ENCODE measurements at regions not wholly inside any gene's neighbourhood (a gene's known extent, or its start where the extent isn't known, plus 50 kb on each side); places are given as distances from the start of the nearest gene placed in this dataset.

DNA sequence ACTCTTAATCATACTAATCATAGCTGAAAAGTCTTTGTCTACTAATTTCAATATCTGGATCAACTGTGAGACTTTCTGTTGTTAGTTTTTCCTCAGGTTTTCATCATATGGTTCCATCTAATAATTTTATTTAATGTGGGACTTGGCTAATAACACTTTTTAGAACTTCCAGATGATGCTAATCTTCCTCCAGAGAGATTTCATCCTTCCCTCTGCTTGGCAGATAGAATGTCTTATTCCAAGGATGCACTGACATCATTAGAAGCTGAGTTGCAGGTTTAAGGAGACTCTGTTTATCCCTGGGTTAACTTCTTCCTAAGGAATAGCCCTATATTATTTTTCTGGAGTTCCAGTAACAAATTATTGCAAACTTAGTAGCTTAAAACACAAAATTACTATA, 325.6 kb downstream of the COG6 start:
- no peaks in the 10 kb centered on the region for H3K27me3 ChIP-seq (replicated peaks in 1 of 2; ENCODE audit: control insufficient read depth in 2 of 2, insufficient read depth in 2 of 2, low read length in 1 of 2)
- H3K9me3 ChIP-seq (replicated peaks; ENCODE audit: control insufficient read depth, insufficient read depth, low read length): no peaks in the 10 kb centered on the region
- ATAC-seq (no peak), DNase-seq (ENCODE audit: low read depth, low spot score) (no peak), FAIRE-seq (no peak)
- ChIA-PET POLR2A (no interaction called here), CTCF (no interaction called here), RAD21 (ENCODE audit: unreplicated experiment) (no interaction called here), SMC1A (ENCODE audit: uncharacterized antibody, unreplicated experiment) (no interaction called here)
- intact Hi-C loops (cut with micrococcal nuclease; ENCODE audit: unreplicated experiment) (no loop called here), in situ Hi-C loops (cut with MboI) (no loop called here)
- no peak overlapping the region for H3K4me2 ChIP-seq (ENCODE audit: control insufficient read depth, insufficient read depth)
- H3K27ac ChIP-seq (ENCODE audit: control insufficient read depth, insufficient read depth): no peak overlapping the region
- H3K79me2 ChIP-seq (ENCODE audit: control insufficient read depth, insufficient read depth, low read length): no peaks in the 10 kb centered on the region
- BruUV-seq (replicated peaks): no TSS peak
- no peak overlapping the region for H2AFZ ChIP-seq (ENCODE audit: control insufficient read depth, low read depth, low read length)
- no peak overlapping the region for H3K4me3 ChIP-seq
- TF ChIP-seq SMAD1 (IDR thresholded peaks at IDR 0.05; ENCODE audit: low read depth, partially characterized antibody): no peak
- no peak for TF ChIP-seq CEBPB (IDR thresholded peaks at IDR 0.05; ENCODE audit: borderline replicate concordance in 1 of 2, low read depth in 2 of 2, low read length in 2 of 2)
- TF ChIP-seq ZNF207 (IDR thresholded peaks at IDR 0.05; ENCODE audit: borderline replicate concordance): no peak
- no peak for TF ChIP-seq EED (IDR thresholded peaks at IDR 0.05; ENCODE audit: low read depth)
- no peak for TF ChIP-seq JUNB (IDR thresholded peaks at IDR 0.05)
- TF ChIP-seq ZBED1 (IDR thresholded peaks at IDR 0.05; ENCODE audit: borderline replicate concordance): no peak
- TF ChIP-seq TCF7 (IDR thresholded peaks at IDR 0.05; ENCODE audit: borderline replicate concordance): no peak
- TF ChIP-seq RAD51 (IDR thresholded peaks at IDR 0.05): no peak
- TF ChIP-seq BACH1 (IDR thresholded peaks at IDR 0.05; ENCODE audit: borderline replicate concordance): no peak
- TF ChIP-seq ZSCAN29 (IDR thresholded peaks at IDR 0.05): no peak
- no peak for TF ChIP-seq EGR1 (IDR thresholded peaks at IDR 0.05; ENCODE audit: borderline replicate concordance in 1 of 2, low read depth in 2 of 2, low read length in 2 of 2)
- no peak for TF ChIP-seq KAT2A (conservative IDR thresholded peaks at IDR 0.05; ENCODE audit: control insufficient read depth, low read depth, low read length)
- no peak for TF ChIP-seq TCF12 (IDR thresholded peaks at IDR 0.05; ENCODE audit: low read depth, low read length)
- H3K9ac ChIP-seq (ENCODE audit: control insufficient read depth, insufficient read depth, low read length): no peak overlapping the region
- no peaks in the 10 kb centered on the region for H3K36me3 ChIP-seq (ENCODE audit: control insufficient read depth in 2 of 2, insufficient read depth in 2 of 2, low read length in 1 of 2)
- no peaks in the 10 kb centered on the region for H4K20me1 ChIP-seq (ENCODE audit: control insufficient read depth, insufficient read depth)
- H3K4me1 ChIP-seq (ENCODE audit: control insufficient read depth, insufficient read depth, low read length): no peaks in the 10 kb centered on the region
